Body of pancreas (tissue), 4 donors: ENCODE measurements at regions not wholly inside any gene's neighbourhood (a gene's known extent, or its start where the extent isn't known, plus 50 kb on each side); places are given as distances from the start of the nearest gene placed in this dataset.

Experiments
- CTCF ChIP-seq, 7 experiments: fragments of 450-650 bp in 4 of 7; fragments of 200-600 bp in 3 of 7; sonication (generic) in 3 of 7; IDR thresholded peaks; one replicate each; pipeline ENCODE4 v1.5.1; 2016 to 2019; ENCODE audit warnings: antibody characterized with exemption in 7 of 7
- POLR2A ChIP-seq, 3 donors: fragments of 450-650 bp; IDR thresholded peaks; one replicate each; pipeline ENCODE4 v1.6.1; 2016; ENCODE audit warnings: antibody characterized with exemption in 3 of 3, mild to moderate bottlenecking in 2 of 3

DNA sequence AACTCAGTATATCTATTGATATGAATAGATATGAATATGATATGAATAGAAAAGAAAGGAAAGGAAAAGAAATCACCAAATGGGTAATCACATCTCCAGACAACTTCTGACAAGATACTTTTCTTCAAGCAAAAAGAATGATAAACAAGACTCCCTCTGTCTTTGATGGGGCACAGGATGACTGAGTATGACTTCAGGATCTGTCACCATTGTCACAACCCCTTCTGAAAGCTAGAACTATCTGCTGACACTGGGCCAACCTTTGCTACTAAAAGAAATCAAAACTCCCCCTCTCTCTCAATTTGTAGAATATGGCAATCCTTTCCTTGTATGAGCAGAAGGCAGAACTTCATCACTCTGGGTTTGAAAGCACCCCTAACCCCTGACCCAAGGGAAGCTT lies 267.2 kb upstream of the RASGEF1B start:
- TF ChIP-seq CTCF (IDR thresholded peaks at IDR 0.05) (no peak), POLR2A (IDR thresholded peaks at IDR 0.05) (no peak)
